ENCODE measurements at regions not wholly inside any gene's neighbourhood (a gene's known extent, or its start where the extent isn't known, plus 50 kb on each side); places are given as distances from the start of the nearest gene placed in this dataset.

DNA sequence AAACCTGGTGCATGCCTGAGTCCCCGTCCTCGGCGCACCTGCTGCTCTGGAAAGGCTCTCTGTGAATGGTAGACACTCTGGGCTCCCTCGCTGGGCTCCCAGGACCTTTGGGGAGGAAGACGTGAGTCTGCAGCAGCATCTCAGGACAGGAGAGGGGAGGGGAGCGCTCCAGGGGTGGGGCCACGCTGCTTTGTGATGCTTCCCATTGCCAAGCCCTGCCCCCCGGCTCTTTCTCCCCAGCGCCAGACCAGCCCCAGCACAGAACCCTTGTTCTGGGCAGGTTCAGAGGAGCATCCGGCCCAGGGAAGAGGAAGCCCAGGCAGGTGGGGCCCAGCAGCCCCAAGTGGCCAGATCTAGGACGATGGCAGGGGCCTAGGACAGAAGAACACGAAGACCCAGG is 111.2 kb downstream of the BRD1 start:
- intact Hi-C loops (cut with DNase I), result no loop called here
- Histone ChIP-seq H3K4me1 (no peaks in the 10 kb centered on the region), H3K36me3 (no peaks in the 10 kb centered on the region), H3K9me3 (no peaks in the 10 kb centered on the region), H3K4me3 (no peak overlapping the region), H3K27ac (no peak overlapping the region), H3K27me3 (peaks cover 0 to 35% of the 10 kb centered on the region in 2 donors)
- DNase-seq (peak in 1 of 4 donors; percentile 7), ATAC-seq (no peak)
- TF ChIP-seq, protein P1, sequence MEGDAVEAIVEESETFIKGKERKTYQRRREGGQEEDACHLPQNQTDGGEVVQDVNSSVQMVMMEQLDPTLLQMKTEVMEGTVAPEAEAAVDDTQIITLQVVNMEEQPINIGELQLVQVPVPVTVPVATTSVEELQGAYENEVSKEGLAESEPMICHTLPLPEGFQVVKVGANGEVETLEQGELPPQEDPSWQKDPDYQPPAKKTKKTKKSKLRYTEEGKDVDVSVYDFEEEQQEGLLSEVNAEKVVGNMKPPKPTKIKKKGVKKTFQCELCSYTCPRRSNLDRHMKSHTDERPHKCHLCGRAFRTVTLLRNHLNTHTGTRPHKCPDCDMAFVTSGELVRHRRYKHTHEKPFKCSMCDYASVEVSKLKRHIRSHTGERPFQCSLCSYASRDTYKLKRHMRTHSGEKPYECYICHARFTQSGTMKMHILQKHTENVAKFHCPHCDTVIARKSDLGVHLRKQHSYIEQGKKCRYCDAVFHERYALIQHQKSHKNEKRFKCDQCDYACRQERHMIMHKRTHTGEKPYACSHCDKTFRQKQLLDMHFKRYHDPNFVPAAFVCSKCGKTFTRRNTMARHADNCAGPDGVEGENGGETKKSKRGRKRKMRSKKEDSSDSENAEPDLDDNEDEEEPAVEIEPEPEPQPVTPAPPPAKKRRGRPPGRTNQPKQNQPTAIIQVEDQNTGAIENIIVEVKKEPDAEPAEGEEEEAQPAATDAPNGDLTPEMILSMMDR (IDR thresholded peaks at IDR 0.05), result no peak

DNA sequence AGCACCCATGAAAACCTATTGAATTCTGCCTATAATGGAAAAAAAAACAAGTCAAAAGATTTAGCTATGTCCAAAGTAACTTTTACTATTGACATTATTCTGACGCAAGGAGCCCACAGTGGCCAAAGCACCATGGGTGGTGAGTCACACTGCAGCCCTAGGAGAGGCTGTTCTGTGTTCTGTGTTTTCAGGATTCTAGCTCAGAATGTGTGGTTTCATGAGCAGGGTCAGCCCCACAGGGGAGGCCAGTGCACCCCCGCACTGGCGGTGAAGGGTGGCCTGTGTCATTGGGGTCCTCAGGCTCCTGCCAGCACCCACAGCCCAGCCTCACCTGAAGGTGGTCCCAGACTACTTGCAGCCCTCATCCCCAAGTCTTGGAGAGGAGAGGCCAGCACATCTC is 112.2 kb downstream of the BRD1 start:
- H3K27ac ChIP-seq, result no peak overlapping the region
- peaks cover 0 to under 1% of the 10 kb centered on the region in 2 donors for H3K9me3 ChIP-seq
- H3K36me3 ChIP-seq, result no peaks in the 10 kb centered on the region
- TF ChIP-seq, protein P1 (IDR thresholded peaks at IDR 0.05), result no peak
- DNase-seq (peak in 1 of 4 donors; percentile 4), ATAC-seq (no peak)
- H3K4me1 ChIP-seq, result no peaks in the 10 kb centered on the region
- peaks cover 0 to 43% of the 10 kb centered on the region in 2 donors for H3K27me3 ChIP-seq
- H3K4me3 ChIP-seq, result no peak overlapping the region
- intact Hi-C loops (cut with DNase I), result no loop called here

DNA sequence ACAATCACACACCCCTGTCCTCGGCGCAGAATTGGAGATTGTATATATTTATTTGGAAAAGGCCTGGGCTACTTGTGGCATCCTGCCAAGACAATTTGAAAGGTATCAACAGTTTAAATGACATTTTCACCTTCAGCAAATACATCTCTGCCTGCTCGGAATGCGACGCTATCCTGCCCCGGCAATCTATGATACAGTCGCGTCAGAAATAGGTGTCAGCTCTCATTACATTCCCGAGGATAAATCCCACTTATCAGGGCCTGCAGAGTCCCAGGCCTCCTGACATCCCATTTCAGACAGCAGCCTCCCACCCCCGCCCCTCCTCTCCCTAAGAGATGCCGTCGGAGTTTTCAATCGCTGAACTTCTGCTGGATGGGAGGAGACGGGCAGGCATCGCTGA is 114.7 kb downstream of the BRD1 start:
- no peak for ATAC-seq
- Histone ChIP-seq H3K9me3 (peaks cover 0 to 15% of the 10 kb centered on the region in 2 donors), H3K4me3 (no peak overlapping the region), H3K27me3 (peaks cover 0 to 52% of the 10 kb centered on the region in 2 donors), H3K36me3 (no peaks in the 10 kb centered on the region), H3K27ac (no peak overlapping the region), H3K4me1 (no peaks in the 10 kb centered on the region)
- intact Hi-C loops (cut with DNase I), result no loop called here
- TF ChIP-seq, protein P1 (IDR thresholded peaks at IDR 0.05), result no peak
- no peak for DNase-seq

DNA sequence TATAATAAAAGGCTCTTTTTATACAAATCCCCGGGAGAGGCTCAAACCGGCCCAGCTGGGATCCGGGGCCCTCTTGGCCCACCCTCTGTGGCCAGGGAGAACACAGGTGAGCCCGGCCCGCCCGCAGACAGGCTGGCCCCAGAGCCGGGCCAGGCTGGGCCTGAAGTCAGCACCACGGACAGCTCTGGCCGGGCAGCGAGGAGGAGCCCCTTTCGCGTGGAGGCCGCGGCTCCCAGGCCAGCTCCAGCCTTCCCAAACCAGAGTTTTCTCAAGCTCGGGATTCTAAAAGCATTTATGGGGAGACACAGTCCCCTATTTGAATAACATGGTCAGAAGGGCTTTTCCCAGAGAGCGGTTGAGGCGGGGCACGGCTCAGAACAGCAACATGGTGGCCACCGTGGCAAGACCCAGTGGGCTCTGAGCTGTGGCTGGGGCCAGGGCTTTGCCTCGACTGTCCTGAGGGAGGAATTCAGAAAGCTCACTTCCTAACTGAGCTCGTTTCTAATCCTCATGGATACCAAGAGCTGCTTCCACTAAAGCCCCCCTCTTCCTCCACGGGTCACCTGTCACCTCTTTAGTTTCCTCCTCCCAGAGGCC is 115.4 kb downstream of the BRD1 start:
- peaks cover 0 to 57% of the 10 kb centered on the region in 2 donors for H3K27me3 ChIP-seq
- H3K4me1 ChIP-seq, result no peaks in the 10 kb centered on the region
- ATAC-seq (peak; percentile 66), DNase-seq (peak in 3 of 4 donors; percentile 30 to 48 (median 42))
- peaks cover 0 to 15% of the 10 kb centered on the region in 2 donors for H3K9me3 ChIP-seq
- no peak overlapping the region for H3K4me3 ChIP-seq
- TF ChIP-seq, protein P1 (IDR thresholded peaks at IDR 0.05), result no peak
- no peaks in the 10 kb centered on the region for H3K36me3 ChIP-seq
- no peak overlapping the region for H3K27ac ChIP-seq
- intact Hi-C loops (cut with DNase I), result no loop called here

DNA sequence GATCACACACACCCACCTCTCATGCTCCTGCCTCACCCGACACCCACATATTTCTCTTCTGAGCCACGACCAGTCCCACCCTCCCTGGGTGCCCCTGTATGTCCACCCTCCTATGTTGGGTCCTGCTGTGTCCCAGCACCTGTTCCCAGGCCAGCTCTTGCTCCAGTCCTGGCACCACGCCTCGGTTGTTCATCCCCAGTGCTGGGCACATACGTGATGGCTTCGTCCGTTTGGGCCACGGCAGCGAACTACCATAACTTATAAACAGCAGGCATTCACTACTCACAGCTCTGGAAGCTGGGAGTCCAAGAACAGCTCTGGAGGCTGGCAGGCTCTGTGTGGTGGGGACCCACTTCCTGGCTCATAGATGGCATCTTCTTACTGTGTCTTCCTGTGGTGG is 116.9 kb downstream of the BRD1 start:
- DNase-seq, result peak in 1 of 4 donors; percentile 13
- TF ChIP-seq, protein P1 (IDR thresholded peaks at IDR 0.05), result no peak
- intact Hi-C loops (cut with DNase I), result no loop called here
- H3K27ac ChIP-seq, result no peak overlapping the region
- H3K36me3 ChIP-seq, result no peaks in the 10 kb centered on the region
- no peaks in the 10 kb centered on the region for H3K4me1 ChIP-seq
- H3K4me3 ChIP-seq, result no peak overlapping the region
- H3K27me3 ChIP-seq, result peaks cover under 1 to 70% of the 10 kb centered on the region in 2 donors
- ATAC-seq, result no peak
- H3K9me3 ChIP-seq, result peaks cover 0 to 15% of the 10 kb centered on the region in 2 donors

All from left lung (tissue), 4 donors.